GM12864 (cell line): ENCODE measurements at regions not wholly inside any gene's neighbourhood (a gene's known extent, or its start where the extent isn't known, plus 50 kb on each side); places are given as distances from the start of the nearest gene placed in this dataset.
A peak's percentile ranks its signal among the peaks of the same experiment; 100 is the strongest.
"Not testable (repeated sequence)": the region's sequence is repeated elsewhere in the genome, so short reads cannot be mapped to it uniquely, and the experiment has no call there.

Experiments used
- DNase-seq: peaks from one replicate; pipeline ENCODE4 v3.0.0-alpha.2; 2011; ENCODE audit warnings: low read depth
- H3K4me3 ChIP-seq: 2 replicates; pipeline ENCODE4 v1.5.1; 2011; ENCODE audit warnings: mild to moderate bottlenecking, low read depth, low read length, control low read depth
- CTCF ChIP-seq: IDR thresholded peaks from 2 replicates; pipeline ENCODE4 v1.5.1; 2011; ENCODE audit warnings: low read depth, mild to moderate bottlenecking, moderate library complexity, low read length, control low read depth, inconsistent platforms; ENCODE audit errors: missing control alignments

DNA sequence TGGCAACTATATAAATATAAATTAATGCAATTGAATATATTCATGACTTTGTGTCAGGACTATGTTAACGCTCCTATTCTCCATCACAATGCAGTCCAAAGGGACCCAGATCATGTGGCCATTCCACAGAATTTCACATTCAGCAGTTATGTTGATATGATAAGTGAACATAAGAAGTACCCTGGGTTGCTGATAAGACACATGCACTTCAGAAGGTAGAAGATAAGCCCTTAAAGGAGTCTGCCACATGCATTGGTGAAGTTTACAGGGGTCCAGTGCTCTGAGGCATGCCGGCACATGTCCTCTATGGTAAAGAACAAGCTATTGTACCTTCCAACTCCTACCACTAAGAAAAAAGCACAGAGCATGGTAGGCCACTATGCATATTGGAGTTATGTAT, 76.4 kb downstream of the PHAX start:
- no peak overlapping the region for H3K4me3 ChIP-seq
- no peak for DNase-seq
- TF ChIP-seq CTCF, result no peak

DNA sequence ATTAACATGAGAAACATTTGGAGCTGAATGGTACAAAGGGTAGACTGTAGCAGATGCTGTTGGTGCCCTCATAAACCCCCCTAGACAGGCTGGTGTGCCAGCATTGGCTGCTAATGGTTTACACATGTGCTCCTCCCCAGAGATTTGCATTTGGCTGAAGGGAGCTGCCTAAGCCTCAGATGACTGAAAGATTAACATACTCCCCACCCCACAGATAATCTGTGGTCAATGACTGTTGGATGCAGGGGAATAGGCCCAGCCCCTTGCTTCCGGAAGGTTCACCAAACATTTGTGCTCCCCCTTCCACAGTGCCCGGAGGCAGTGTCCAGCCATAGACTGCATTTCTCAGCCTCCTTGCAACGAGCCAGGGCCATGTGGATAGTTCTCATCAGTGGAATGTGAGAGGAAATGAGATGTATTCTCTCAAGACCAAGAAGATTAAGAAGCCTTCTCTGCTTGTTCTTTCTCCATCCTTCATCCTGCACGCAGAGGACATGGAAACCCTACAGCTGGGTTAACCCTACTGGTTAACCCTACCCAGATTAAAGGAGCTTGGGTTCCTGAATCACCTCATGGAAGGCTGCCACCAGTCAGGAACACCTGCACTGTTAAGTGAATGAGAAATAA, 79.6 kb downstream of the PHAX start:
- H3K4me3 ChIP-seq, result no peak overlapping the region; the same call in 1 of the 2 replicates
- DNase-seq, result peak; percentile 66
- TF ChIP-seq CTCF, result no peak

GRCh38 chr5:126681314-126681713, 80.6 kb downstream of the PHAX start:
- not testable (repeated sequence) for DNase-seq, H3K4me3 ChIP-seq

DNA sequence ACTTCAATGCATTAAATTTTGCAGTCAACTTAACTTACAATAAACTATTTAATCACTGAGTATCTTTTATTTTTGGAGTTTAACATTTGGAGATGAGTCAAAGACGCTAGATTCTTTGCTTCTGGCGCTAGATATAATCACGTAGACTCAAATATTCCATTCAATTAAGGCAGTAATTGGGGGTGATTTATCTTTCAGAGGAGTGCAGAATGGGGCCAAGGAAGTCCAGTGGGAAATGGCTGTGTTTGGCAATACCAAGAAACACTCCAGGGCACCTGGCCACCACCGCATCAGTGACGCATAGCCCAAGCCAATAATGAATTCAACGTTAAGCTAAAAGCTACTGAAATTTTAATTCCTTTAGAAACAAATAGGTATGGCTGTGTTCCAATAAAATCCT, 81.2 kb downstream of the PHAX start:
- no peak for DNase-seq
- no peak overlapping the region for H3K4me3 ChIP-seq
- no peak for TF ChIP-seq CTCF

- no peak for TF ChIP-seq CTCF
- no peak for DNase-seq
Measured at GRCh38 chr5:126682856-126683255, 82.1 kb downstream of the PHAX start.

DNA sequence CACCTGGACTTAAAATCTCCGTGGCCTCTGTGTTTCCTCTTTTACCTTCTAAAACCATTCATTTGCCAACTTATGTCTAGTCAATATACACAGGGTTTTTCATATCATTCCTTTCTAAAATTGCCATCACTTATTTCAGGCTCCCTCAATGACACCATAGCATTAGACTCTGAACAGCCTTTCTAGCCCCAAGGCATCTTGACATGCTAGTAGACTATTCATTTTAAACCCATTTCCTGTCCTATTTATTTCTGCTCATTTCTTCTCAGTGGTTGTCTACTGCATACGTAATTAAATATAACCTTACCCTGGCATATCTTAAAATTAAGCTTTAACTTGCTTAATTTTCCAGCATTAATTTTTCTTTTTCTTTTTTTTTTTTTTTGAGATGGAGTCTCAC, 83.2 kb downstream of the PHAX start:
- H3K4me3 ChIP-seq, result no peak overlapping the region
- TF ChIP-seq CTCF, result no peak
- no peak for DNase-seq

More at GRCh38 chr5:126682856-126683255, 82.1 kb downstream of the PHAX start:
- H3K4me3 ChIP-seq, result no peak overlapping the region

DNA sequence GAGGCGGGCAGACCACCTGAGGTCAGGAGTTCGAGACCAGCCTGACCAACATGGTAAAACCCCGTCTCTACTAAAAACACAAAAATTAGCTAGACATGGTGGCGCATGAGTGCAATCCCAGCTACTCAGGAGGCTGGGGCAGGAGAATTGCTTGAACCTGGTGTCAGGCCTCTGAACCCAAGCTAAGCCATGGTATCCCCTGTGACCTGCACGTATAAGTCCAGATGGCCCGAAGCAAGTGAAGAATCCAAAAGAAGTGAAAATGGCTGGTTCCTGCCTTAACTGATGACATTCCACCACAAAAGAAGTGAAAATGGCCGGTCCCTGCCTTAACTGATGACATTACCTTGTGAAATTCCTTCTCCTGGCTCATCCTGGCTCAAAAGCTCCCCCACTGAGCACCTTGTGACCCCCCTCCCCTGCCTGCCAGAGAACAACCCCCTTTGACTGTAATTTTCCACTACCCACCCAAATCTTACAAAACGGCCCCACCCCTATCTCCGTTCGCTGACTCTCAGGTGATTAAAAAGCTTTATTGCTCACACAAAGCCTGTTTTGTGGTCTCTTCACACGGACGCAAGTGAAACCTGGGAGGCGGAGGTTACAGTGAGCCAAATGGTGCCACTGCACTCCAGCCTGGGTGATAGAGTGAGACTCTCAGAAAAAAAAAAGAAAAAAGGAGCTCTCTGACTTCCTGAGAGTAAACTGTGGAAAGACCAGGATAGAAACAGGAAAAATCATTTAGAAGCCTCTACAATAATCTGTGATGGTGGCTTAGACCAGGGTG, 84.1 kb downstream of the PHAX start:
- DNase-seq, H3K4me3 ChIP-seq: not testable (repeated sequence)
